ENCODE measurements at regions not wholly inside any gene's neighbourhood (a gene's known extent, or its start where the extent isn't known, plus 50 kb on each side); places are given as distances from the start of the nearest gene placed in this dataset.

DNA sequence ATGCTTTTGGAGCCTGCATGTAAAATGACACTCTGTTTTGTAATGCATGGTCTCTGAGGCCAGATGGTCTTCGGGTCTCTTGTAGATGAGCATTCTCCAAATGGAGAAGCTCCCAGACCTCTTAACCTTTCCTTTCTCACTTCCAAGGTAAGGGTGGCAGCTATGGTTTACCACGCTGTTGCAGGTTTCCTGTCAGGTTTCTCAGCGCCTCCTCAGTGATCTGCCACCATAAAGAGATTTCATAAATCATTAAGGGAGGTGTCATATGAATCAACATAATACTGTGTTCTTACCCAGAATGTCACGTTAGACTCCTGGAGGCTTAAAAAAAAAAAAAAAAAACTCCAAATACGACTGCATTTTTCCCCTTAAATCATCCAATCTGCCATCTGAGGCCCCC, 787.4 kb upstream of the EEF2KMT start:
- no peak for TF ChIP-seq EZH2phosphoT487 (IDR thresholded peaks at IDR 0.05; ENCODE audit: borderline replicate concordance, low read length)
- Histone ChIP-seq H3K9ac (ENCODE audit: low read length) (no peak overlapping the region), H3K27me3 (ENCODE audit: low read length) (no peaks in the 10 kb centered on the region), H2AFZ (ENCODE audit: low read length) (no peak overlapping the region), H3K9me3 (ENCODE audit: low read length) (no peaks in the 10 kb centered on the region), H3K4me3 (ENCODE audit: low read length) (no peak overlapping the region), H3K79me2 (ENCODE audit: low read length) (no peaks in the 10 kb centered on the region), H3F3A (ENCODE audit: low read length, unreplicated experiment) (no peaks in the 10 kb centered on the region), H3K36me3 (ENCODE audit: low read depth, low read length) (no peaks in the 10 kb centered on the region), H3K9me2 (replicated peaks; ENCODE audit: low read length) (no peaks in the 10 kb centered on the region), H4K20me1 (ENCODE audit: low read length) (no peaks in the 10 kb centered on the region), H3K27ac (ENCODE audit: low read length) (no peak overlapping the region), H3K4me1 (ENCODE audit: insufficient read depth, low read length) (no peaks in the 10 kb centered on the region), H3K4me2 (ENCODE audit: low read length) (no peak overlapping the region)
- CTCF ChIA-PET: no interaction called here
- no TSS peak for BruUV-seq (replicated peaks)
- POLR2A ChIA-PET (ENCODE audit: unreplicated experiment): no interaction called here
- ATAC-seq (no peak), DNase-seq (no peak)
- intact Hi-C loops (cut with micrococcal nuclease): no loop called here

DNA sequence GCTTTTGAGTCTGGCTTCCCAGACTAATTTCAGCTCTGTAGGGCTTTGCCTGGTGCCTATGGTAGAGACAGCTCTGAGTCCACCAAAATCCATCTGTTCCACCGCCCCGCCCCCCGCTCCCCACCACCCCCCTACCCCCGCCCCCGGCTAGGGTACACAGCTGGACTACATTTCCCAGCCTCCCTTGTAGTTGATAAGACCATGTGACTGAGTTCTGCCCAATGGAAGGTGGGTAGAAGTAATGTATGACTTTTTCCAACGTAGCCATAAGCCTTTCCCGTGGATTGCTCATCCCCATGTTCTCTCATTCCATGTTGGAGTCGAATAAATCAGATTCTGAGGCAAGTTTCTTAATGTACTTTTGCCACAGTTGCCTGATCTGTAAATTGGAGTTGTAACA, 786.7 kb upstream of the EEF2KMT start:
- no peak for ATAC-seq
- BruUV-seq (replicated peaks): no TSS peak
- no peaks in the 10 kb centered on the region for H3K4me1 ChIP-seq (ENCODE audit: insufficient read depth, low read length)
- ChIA-PET CTCF (no interaction called here), POLR2A (ENCODE audit: unreplicated experiment) (no interaction called here)
- no peak overlapping the region for H2AFZ ChIP-seq (ENCODE audit: low read length)
- H3K79me2 ChIP-seq (ENCODE audit: low read length): no peaks in the 10 kb centered on the region
- H3K4me3 ChIP-seq (ENCODE audit: low read length): no peak overlapping the region
- no peak overlapping the region for H3K9ac ChIP-seq (ENCODE audit: low read length)
- no peak overlapping the region for H3K4me2 ChIP-seq (ENCODE audit: low read length)
- no peaks in the 10 kb centered on the region for H3K9me3 ChIP-seq (ENCODE audit: low read length)
- H3K36me3 ChIP-seq (ENCODE audit: low read depth, low read length): no peaks in the 10 kb centered on the region
- no peaks in the 10 kb centered on the region for H3K27me3 ChIP-seq (ENCODE audit: low read length)
- TF ChIP-seq, protein P1, sequence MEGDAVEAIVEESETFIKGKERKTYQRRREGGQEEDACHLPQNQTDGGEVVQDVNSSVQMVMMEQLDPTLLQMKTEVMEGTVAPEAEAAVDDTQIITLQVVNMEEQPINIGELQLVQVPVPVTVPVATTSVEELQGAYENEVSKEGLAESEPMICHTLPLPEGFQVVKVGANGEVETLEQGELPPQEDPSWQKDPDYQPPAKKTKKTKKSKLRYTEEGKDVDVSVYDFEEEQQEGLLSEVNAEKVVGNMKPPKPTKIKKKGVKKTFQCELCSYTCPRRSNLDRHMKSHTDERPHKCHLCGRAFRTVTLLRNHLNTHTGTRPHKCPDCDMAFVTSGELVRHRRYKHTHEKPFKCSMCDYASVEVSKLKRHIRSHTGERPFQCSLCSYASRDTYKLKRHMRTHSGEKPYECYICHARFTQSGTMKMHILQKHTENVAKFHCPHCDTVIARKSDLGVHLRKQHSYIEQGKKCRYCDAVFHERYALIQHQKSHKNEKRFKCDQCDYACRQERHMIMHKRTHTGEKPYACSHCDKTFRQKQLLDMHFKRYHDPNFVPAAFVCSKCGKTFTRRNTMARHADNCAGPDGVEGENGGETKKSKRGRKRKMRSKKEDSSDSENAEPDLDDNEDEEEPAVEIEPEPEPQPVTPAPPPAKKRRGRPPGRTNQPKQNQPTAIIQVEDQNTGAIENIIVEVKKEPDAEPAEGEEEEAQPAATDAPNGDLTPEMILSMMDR (conservative IDR thresholded peaks at IDR 0.05; ENCODE audit: low read depth, low read length): no peak
- TF ChIP-seq EZH2phosphoT487 (IDR thresholded peaks at IDR 0.05; ENCODE audit: borderline replicate concordance, low read length) (no peak), EZH2 (IDR thresholded peaks at IDR 0.05; ENCODE audit: low read length, unreplicated experiment) (no peak)
- no peaks in the 10 kb centered on the region for H3F3A ChIP-seq (ENCODE audit: low read length, unreplicated experiment)
- no peaks in the 10 kb centered on the region for H3K9me2 ChIP-seq (replicated peaks; ENCODE audit: low read length)
- no peaks in the 10 kb centered on the region for H4K20me1 ChIP-seq (ENCODE audit: low read length)
- DNase-seq: no peak
- no peak overlapping the region for H3K27ac ChIP-seq (ENCODE audit: low read length)
- intact Hi-C loops (cut with micrococcal nuclease): no loop called here

DNA sequence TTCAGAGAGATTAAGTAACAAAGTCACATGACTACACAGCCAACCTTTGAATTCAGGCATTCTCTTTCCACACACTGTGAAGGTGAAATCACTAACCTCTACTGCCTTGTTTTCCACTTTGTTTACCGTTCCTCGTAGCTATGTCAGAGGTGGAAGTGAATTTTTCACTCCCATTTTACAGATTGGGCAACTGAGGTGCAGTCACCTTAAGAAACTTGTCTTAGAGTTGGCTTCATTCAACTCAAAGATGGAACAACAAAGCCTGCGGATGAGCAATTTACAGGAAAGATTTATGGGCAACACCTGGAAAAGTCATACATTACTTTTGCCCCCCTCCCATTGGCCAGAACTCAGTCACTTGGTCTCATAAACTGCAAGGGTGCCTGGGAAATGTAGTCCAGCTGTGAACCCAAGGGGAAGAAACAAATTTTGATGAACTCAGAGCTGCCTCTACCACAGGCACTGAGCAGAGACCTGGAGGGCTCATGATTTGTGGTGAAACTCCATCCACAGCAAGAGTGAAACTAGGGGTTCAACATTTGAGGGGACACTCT, 784.6 kb upstream of the EEF2KMT start:
- Histone ChIP-seq H3K4me3 (ENCODE audit: low read length) (no peak overlapping the region), H3K36me3 (ENCODE audit: low read depth, low read length) (no peaks in the 10 kb centered on the region), H3F3A (ENCODE audit: low read length, unreplicated experiment) (no peaks in the 10 kb centered on the region), H3K4me2 (ENCODE audit: low read length) (no peak overlapping the region), H3K9ac (ENCODE audit: low read length) (no peak overlapping the region), H4K20me1 (ENCODE audit: low read length) (no peaks in the 10 kb centered on the region), H3K27me3 (ENCODE audit: low read length) (no peaks in the 10 kb centered on the region), H3K9me3 (ENCODE audit: low read length) (no peaks in the 10 kb centered on the region), H2AFZ (ENCODE audit: low read length) (no peak overlapping the region), H3K79me2 (ENCODE audit: low read length) (no peaks in the 10 kb centered on the region), H3K4me1 (ENCODE audit: insufficient read depth, low read length) (no peaks in the 10 kb centered on the region), H3K27ac (ENCODE audit: low read length) (no peak overlapping the region), H3K9me2 (replicated peaks; ENCODE audit: low read length) (no peaks in the 10 kb centered on the region)
- CTCF ChIA-PET: no interaction called here
- POLR2A ChIA-PET (ENCODE audit: unreplicated experiment): no interaction called here
- intact Hi-C loops (cut with micrococcal nuclease): no loop called here
- no TSS peak for BruUV-seq (replicated peaks)
- TF ChIP-seq EZH2 (IDR thresholded peaks at IDR 0.05; ENCODE audit: low read length, unreplicated experiment) (no peak), EZH2phosphoT487 (IDR thresholded peaks at IDR 0.05; ENCODE audit: borderline replicate concordance, low read length) (no peak)
- TF ChIP-seq, protein P1 (conservative IDR thresholded peaks at IDR 0.05; ENCODE audit: low read depth, low read length): no peak
- ATAC-seq (no peak), DNase-seq (no peak)
